Forelimb muscle (tissue), 1 donor: ENCODE measurements at regions not wholly inside any gene's neighbourhood (a gene's known extent, or its start where the extent isn't known, plus 50 kb on each side); places are given as distances from the start of the nearest gene placed in this dataset.

Experiments
- DNase-seq: peaks from one replicate; pipeline ENCODE4 v3.0.0-alpha.2; 2013; ENCODE audit warnings: low read depth

GRCh38 chr12:4223273-4223845, 50.2 kb upstream of the CCND2 start:
- no peak for DNase-seq

- DNase-seq: no peak
These were observed 52.3 kb upstream of the CCND2 start for GRCh38 chr12:4221258-4221620.

- DNase-seq: no peak
These were observed 52.9 kb upstream of the CCND2 start for GRCh38 chr12:4220536-4221257.

GRCh38 chr12:4217091-4217490, 56.5 kb upstream of the CCND2 start:
- no peak for DNase-seq

- DNase-seq: no peak
These were observed 57.2 kb upstream of the CCND2 start for GRCh38 chr12:4216187-4216927.

- no peak for DNase-seq
These were observed 58.1 kb upstream of the CCND2 start for GRCh38 chr12:4215229-4216186.

- DNase-seq: no peak
These were observed 58.7 kb upstream of the CCND2 start for GRCh38 chr12:4214877-4215228.

- no peak for DNase-seq
These were observed 60.1 kb upstream of the CCND2 start for GRCh38 chr12:4213471-4213870.

- no peak for DNase-seq
These were observed 60.7 kb upstream of the CCND2 start for GRCh38 chr12:4212845-4213244.

GRCh38 chr12:4211372-4211771, 62.2 kb upstream of the CCND2 start:
- DNase-seq: no peak

- no peak for DNase-seq
These were observed 63.4 kb upstream of the CCND2 start for GRCh38 chr12:4210183-4210582.

- DNase-seq: no peak
These were observed 67.1 kb upstream of the CCND2 start for GRCh38 chr12:4206470-4206869.

- DNase-seq: no peak
These were observed 69.7 kb upstream of the CCND2 start for GRCh38 chr12:4203772-4204376.

GRCh38 chr12:4202918-4203317, 70.6 kb upstream of the CCND2 start:
- no peak for DNase-seq

- DNase-seq: no peak
These were observed 71.1 kb upstream of the CCND2 start for GRCh38 chr12:4202487-4202886.

- DNase-seq: no peak
These were observed 72.0 kb upstream of the CCND2 start for GRCh38 chr12:4201333-4202100.

GRCh38 chr12:4197922-4198763, 75.4 kb upstream of the CCND2 start:
- DNase-seq: no peak

GRCh38 chr12:4196805-4197420, 76.6 kb upstream of the CCND2 start:
- no peak for DNase-seq

- DNase-seq: no peak
These were observed 78.9 kb upstream of the CCND2 start for GRCh38 chr12:4194668-4195067.
